MCF 10A (cell line): ENCODE measurements at regions not wholly inside any gene's neighbourhood (a gene's known extent, or its start where the extent isn't known, plus 50 kb on each side); places are given as distances from the start of the nearest gene placed in this dataset.

Experiments
- BruUV-seq: library from RNA; stranded (reverse); fragments of 400-500 nt; replicated peaks from 2 replicates; lab custom pipeline; 2021; lab: Mats Ljungman, UMichigan
- CTCF ChIA-PET: fragments of 300-600 bp; sonication (Branson Sonifier 250); formaldehyde crosslinking; extraction: SDS; loops from one replicate; lab custom pipeline; 2021; ENCODE audit warnings: antibody characterized with exemption, inconsistent platforms; lab: Yijun Ruan, JAX
- POLR2A ChIA-PET: fragments of 300-600, 350-650 bp; sonication (Branson Sonifier 250); formaldehyde crosslinking; extraction: SDS; loops from one replicate; lab custom pipeline; 2020; ENCODE audit warnings: antibody characterized with exemption, inconsistent platforms; lab: Yijun Ruan, JAX
- DNase-seq: peaks from one replicate; pipeline ENCODE4 v3.0.0-alpha.2; 2018; ENCODE audit not compliant: unreplicated experiment
- H3K27ac Mint-ChIP-seq: one replicate; pipeline ENCODE4 v1.8.0; 2022; ENCODE audit warnings: mild to moderate bottlenecking, low read depth, mixed read lengths; ENCODE audit not compliant: unreplicated experiment
- H3K27me3 Mint-ChIP-seq: one replicate; pipeline ENCODE4 v1.8.0; 2022; ENCODE audit warnings: mixed read lengths; ENCODE audit not compliant: insufficient read depth, unreplicated experiment
- H3K36me3 Mint-ChIP-seq: one replicate; pipeline ENCODE4 v1.8.0; 2022; ENCODE audit warnings: mild to moderate bottlenecking, moderate library complexity, mixed read lengths; ENCODE audit not compliant: insufficient read depth, unreplicated experiment
- H3K4me1 Mint-ChIP-seq: one replicate; pipeline ENCODE4 v1.8.0; 2022; ENCODE audit warnings: mixed read lengths; ENCODE audit not compliant: insufficient read depth, unreplicated experiment
- H3K4me3 Mint-ChIP-seq: one replicate; pipeline ENCODE4 v1.8.0; 2022; ENCODE audit warnings: mild to moderate bottlenecking, moderate library complexity, mixed read lengths; ENCODE audit not compliant: unreplicated experiment
- H3K9me3 Mint-ChIP-seq: one replicate; pipeline ENCODE4 v1.8.0; 2022; ENCODE audit warnings: mixed read lengths; ENCODE audit not compliant: unreplicated experiment
- CTCF ChIP-seq: fragments of 200-600 bp; IDR thresholded peaks from one replicate; pipeline ENCODE4 v1.8.0; 2022; ENCODE audit warnings: antibody characterized with exemption, mild to moderate bottlenecking; ENCODE audit not compliant: unreplicated experiment
- intact Hi-C: fragments of 100-400 bp; cut with micrococcal nuclease; formaldehyde crosslinking; loops from 2 replicates; pipeline ENCODE4 v1.14.1; 2022

- H3K27me3 Mint-ChIP-seq: peaks cover 21% of the 10 kb centered on the region
- H3K27ac Mint-ChIP-seq: no peak overlapping the region
- DNase-seq: no peak
- no peaks in the 10 kb centered on the region for H3K4me1 Mint-ChIP-seq
- no TSS peak for BruUV-seq
- H3K9me3 Mint-ChIP-seq: no peaks in the 10 kb centered on the region
- ChIA-PET POLR2A (interaction anchor here (1.1 kb wide), 1 partner anchor 23 kb away, joined by 4 read pairs; no protein-coding TSS in a partner anchor), CTCF (interaction anchor here (1.0 kb wide), 1 partner anchor 9 kb away, joined by 3 read pairs; no protein-coding TSS in a partner anchor)
- H3K4me3 Mint-ChIP-seq: no peak overlapping the region
- H3K36me3 Mint-ChIP-seq: no peaks in the 10 kb centered on the region
- no peak for TF ChIP-seq CTCF
- intact Hi-C loops: loop anchor here (1.0 kb wide), 1 partner anchor 101 kb away; no protein-coding TSS in a partner anchor
Observed at GRCh38 chr15:101539930-101540329, 50.4 kb upstream of the PCSK6 start.

- BruUV-seq: no TSS peak
- no peak overlapping the region for H3K4me3 Mint-ChIP-seq
- no peaks in the 10 kb centered on the region for H3K36me3 Mint-ChIP-seq
- no peaks in the 10 kb centered on the region for H3K4me1 Mint-ChIP-seq
- CTCF ChIA-PET: interaction anchor here (1.0 kb wide), 1 partner anchor 10 kb away, joined by 3 read pairs; no protein-coding TSS in a partner anchor
- H3K27ac Mint-ChIP-seq: no peak overlapping the region
- no peak for DNase-seq
- POLR2A ChIA-PET: interaction anchor here (1.1 kb wide), 1 partner anchor 23 kb away, joined by 4 read pairs; no protein-coding TSS in a partner anchor
- H3K27me3 Mint-ChIP-seq: peaks cover 17% of the 10 kb centered on the region
- no peak for TF ChIP-seq CTCF
- H3K9me3 Mint-ChIP-seq: no peaks in the 10 kb centered on the region
- intact Hi-C loops: no loop called here
Observed at GRCh38 chr15:101539492-101539891, 50.0 kb upstream of the PCSK6 start.
